ENCODE measurements at regions not wholly inside any gene's neighbourhood (a gene's known extent, or its start where the extent isn't known, plus 50 kb on each side); places are given as distances from the start of the nearest gene placed in this dataset.
"Not testable (repeated sequence)": the region's sequence is repeated elsewhere in the genome, so short reads cannot be mapped to it uniquely, and the experiment has no call there.

GRCh38 chr7:69182596-69183467 lies 415.4 kb upstream of the AUTS2 start:
- DNase-seq (ENCODE audit: low read depth, low spot score): no peak

GRCh38 chr7:69184339-69184738 lies 413.9 kb upstream of the AUTS2 start:
- DNase-seq (ENCODE audit: low read depth, low spot score): no peak

- no peak for DNase-seq (ENCODE audit: low read depth, low spot score)
Observed at GRCh38 chr7:69185170-69185569, 413.1 kb upstream of the AUTS2 start.

GRCh38 chr7:69186974-69187373 lies 411.3 kb upstream of the AUTS2 start:
- no peak for DNase-seq (ENCODE audit: low read depth, low spot score)

- no peak for DNase-seq (ENCODE audit: low read depth, low spot score)
Observed at GRCh38 chr7:69187824-69188333, 410.4 kb upstream of the AUTS2 start.

GRCh38 chr7:69189406-69189805 lies 408.9 kb upstream of the AUTS2 start:
- no peak for DNase-seq (ENCODE audit: low read depth, low spot score)

GRCh38 chr7:69190025-69190424 lies 408.2 kb upstream of the AUTS2 start:
- DNase-seq (ENCODE audit: low read depth, low spot score): no peak

GRCh38 chr7:69190763-69191162 lies 407.5 kb upstream of the AUTS2 start:
- DNase-seq (ENCODE audit: low read depth, low spot score): no peak

GRCh38 chr7:69192134-69192533 lies 406.1 kb upstream of the AUTS2 start:
- no peak for DNase-seq (ENCODE audit: low read depth, low spot score)

GRCh38 chr7:69193061-69193460 lies 405.2 kb upstream of the AUTS2 start:
- DNase-seq (ENCODE audit: low read depth, low spot score): no peak

- no peak for DNase-seq (ENCODE audit: low read depth, low spot score)
Observed at GRCh38 chr7:69196593-69196992, 401.7 kb upstream of the AUTS2 start.

GRCh38 chr7:69198250-69198649 lies 400.0 kb upstream of the AUTS2 start:
- DNase-seq (ENCODE audit: low read depth, low spot score): no peak

- DNase-seq (ENCODE audit: low read depth, low spot score): no peak
Observed at GRCh38 chr7:69199041-69199440, 399.2 kb upstream of the AUTS2 start.

- no peak for DNase-seq (ENCODE audit: low read depth, low spot score)
Observed at GRCh38 chr7:69199661-69200060, 398.6 kb upstream of the AUTS2 start.

GRCh38 chr7:69203871-69204270 lies 394.4 kb upstream of the AUTS2 start:
- no peak for DNase-seq (ENCODE audit: low read depth, low spot score)

- DNase-seq (ENCODE audit: low read depth, low spot score): no peak
Observed at GRCh38 chr7:69204943-69205342, 393.3 kb upstream of the AUTS2 start.

GRCh38 chr7:69205581-69205980 lies 392.7 kb upstream of the AUTS2 start:
- no peak for DNase-seq (ENCODE audit: low read depth, low spot score)

GRCh38 chr7:69208276-69208675 lies 390.0 kb upstream of the AUTS2 start:
- DNase-seq (ENCODE audit: low read depth, low spot score): no peak

- DNase-seq (ENCODE audit: low read depth, low spot score): no peak
Observed at GRCh38 chr7:69208848-69209247, 389.4 kb upstream of the AUTS2 start.

- DNase-seq (ENCODE audit: low read depth, low spot score): no peak
Observed at GRCh38 chr7:69211336-69211735, 386.9 kb upstream of the AUTS2 start.

GRCh38 chr7:69211739-69212138 lies 386.5 kb upstream of the AUTS2 start:
- DNase-seq (ENCODE audit: low read depth, low spot score): no peak

GRCh38 chr7:69213878-69214277 lies 384.4 kb upstream of the AUTS2 start:
- no peak for DNase-seq (ENCODE audit: low read depth, low spot score)

- not testable (repeated sequence) for DNase-seq (ENCODE audit: low read depth, low spot score)
Observed at GRCh38 chr7:69215516-69215915, 382.8 kb upstream of the AUTS2 start.
